T follicular helper cell (primary cell): ENCODE measurements at regions not wholly inside any gene's neighbourhood (a gene's known extent, or its start where the extent isn't known, plus 50 kb on each side); places are given as distances from the start of the nearest gene placed in this dataset.

Source experiments
- DNase-seq: peaks from one replicate; pipeline ENCODE4 v3.0.0-alpha.2; 2020; ENCODE audit warnings: low read depth

GRCh38 chr10:31754803-31755624, 173.6 kb downstream of the ARHGAP12 start:
- DNase-seq, result no peak

GRCh38 chr10:31753681-31754080, 174.9 kb downstream of the ARHGAP12 start:
- no peak for DNase-seq

GRCh38 chr10:31752170-31752569, 176.5 kb downstream of the ARHGAP12 start:
- no peak for DNase-seq

GRCh38 chr10:31751738-31752080, 176.9 kb downstream of the ARHGAP12 start:
- DNase-seq, result no peak

- DNase-seq, result no peak
Observed at GRCh38 chr10:31751051-31751737, 177.4 kb downstream of the ARHGAP12 start.

- no peak for DNase-seq
Observed at GRCh38 chr10:31749981-31750840, 178.4 kb downstream of the ARHGAP12 start.

- no peak for DNase-seq
Observed at GRCh38 chr10:31749301-31749700, 179.3 kb downstream of the ARHGAP12 start.

GRCh38 chr10:31745612-31746376, 182.8 kb downstream of the ARHGAP12 start:
- no peak for DNase-seq

GRCh38 chr10:31744025-31744424, 184.6 kb downstream of the ARHGAP12 start:
- DNase-seq, result no peak

GRCh38 chr10:31742255-31742654, 186.4 kb downstream of the ARHGAP12 start:
- no peak for DNase-seq

- no peak for DNase-seq
Observed at GRCh38 chr10:31741473-31741872, 187.2 kb downstream of the ARHGAP12 start.

GRCh38 chr10:31739711-31740110, 188.9 kb downstream of the ARHGAP12 start:
- no peak for DNase-seq

- DNase-seq, result no peak
Observed at GRCh38 chr10:31739146-31739545, 189.5 kb downstream of the ARHGAP12 start.

- no peak for DNase-seq
Observed at GRCh38 chr10:31731711-31732110, 196.9 kb downstream of the ARHGAP12 start.

GRCh38 chr10:31730776-31731175, 197.9 kb downstream of the ARHGAP12 start:
- no peak for DNase-seq

GRCh38 chr10:31728698-31729224, 199.9 kb downstream of the ARHGAP12 start:
- no peak for DNase-seq

GRCh38 chr10:31725436-31725835, 203.2 kb downstream of the ARHGAP12 start:
- no peak for DNase-seq

GRCh38 chr10:31724296-31724695, 204.3 kb downstream of the ARHGAP12 start:
- DNase-seq, result no peak

GRCh38 chr10:31723106-31723750, 205.4 kb downstream of the ARHGAP12 start:
- DNase-seq, result no peak

- DNase-seq, result no peak
Observed at GRCh38 chr10:31721096-31721495, 207.5 kb downstream of the ARHGAP12 start.

- no peak for DNase-seq
Observed at GRCh38 chr10:31720546-31720945, 208.1 kb downstream of the ARHGAP12 start.
